ENCODE measurements at regions not wholly inside any gene's neighbourhood (a gene's known extent, or its start where the extent isn't known, plus 50 kb on each side); places are given as distances from the start of the nearest gene placed in this dataset.

DNA sequence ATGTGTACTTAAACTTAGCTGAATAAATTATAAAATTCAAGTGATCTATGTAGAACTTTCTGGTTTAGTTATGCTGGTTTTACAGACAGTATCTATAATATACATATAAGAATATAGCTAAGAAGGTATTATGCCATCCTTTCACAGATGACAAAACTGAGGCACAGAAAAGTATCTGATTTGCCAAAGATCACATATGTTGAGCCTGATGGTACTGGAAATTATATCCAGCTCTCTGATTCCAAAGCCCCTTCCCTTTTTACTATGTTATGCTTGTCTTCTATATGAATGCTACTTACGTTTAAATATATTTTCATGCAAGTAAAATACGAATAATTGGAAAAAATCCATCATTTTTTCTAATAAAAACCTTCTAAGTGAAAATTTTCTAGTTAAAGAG, 1631.3 kb downstream of the DPP10 start:
- TF ChIP-seq, protein P1, sequence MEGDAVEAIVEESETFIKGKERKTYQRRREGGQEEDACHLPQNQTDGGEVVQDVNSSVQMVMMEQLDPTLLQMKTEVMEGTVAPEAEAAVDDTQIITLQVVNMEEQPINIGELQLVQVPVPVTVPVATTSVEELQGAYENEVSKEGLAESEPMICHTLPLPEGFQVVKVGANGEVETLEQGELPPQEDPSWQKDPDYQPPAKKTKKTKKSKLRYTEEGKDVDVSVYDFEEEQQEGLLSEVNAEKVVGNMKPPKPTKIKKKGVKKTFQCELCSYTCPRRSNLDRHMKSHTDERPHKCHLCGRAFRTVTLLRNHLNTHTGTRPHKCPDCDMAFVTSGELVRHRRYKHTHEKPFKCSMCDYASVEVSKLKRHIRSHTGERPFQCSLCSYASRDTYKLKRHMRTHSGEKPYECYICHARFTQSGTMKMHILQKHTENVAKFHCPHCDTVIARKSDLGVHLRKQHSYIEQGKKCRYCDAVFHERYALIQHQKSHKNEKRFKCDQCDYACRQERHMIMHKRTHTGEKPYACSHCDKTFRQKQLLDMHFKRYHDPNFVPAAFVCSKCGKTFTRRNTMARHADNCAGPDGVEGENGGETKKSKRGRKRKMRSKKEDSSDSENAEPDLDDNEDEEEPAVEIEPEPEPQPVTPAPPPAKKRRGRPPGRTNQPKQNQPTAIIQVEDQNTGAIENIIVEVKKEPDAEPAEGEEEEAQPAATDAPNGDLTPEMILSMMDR (IDR thresholded peaks at IDR 0.05; ENCODE audit: insufficient read depth, low read length, poor library complexity, severe bottlenecking), result no peak
- TF ChIP-seq EZH2phosphoT487 (conservative IDR thresholded peaks at IDR 0.05; ENCODE audit: low read length), result no peak
